Loucy (cell line): ENCODE measurements at regions not wholly inside any gene's neighbourhood (a gene's known extent, or its start where the extent isn't known, plus 50 kb on each side); places are given as distances from the start of the nearest gene placed in this dataset.

Experiments used
- EZH2phosphoT487 ChIP-seq: fragments of 200-600 bp; IDR thresholded peaks from 2 replicates; pipeline ENCODE4 v1.6.1; 2018; ENCODE audit warnings: antibody characterized with exemption, mild to moderate bottlenecking, moderate library complexity, borderline replicate concordance
- TF ChIP-seq, protein P1 (sequence below): fragments of 200-600 bp; sonication (generic); conservative IDR thresholded peaks from 2 replicates; pipeline ENCODE4 v1.5.1; 2014; ENCODE audit warnings: mild to moderate bottlenecking, antibody characterized with exemption, low read length

DNA sequence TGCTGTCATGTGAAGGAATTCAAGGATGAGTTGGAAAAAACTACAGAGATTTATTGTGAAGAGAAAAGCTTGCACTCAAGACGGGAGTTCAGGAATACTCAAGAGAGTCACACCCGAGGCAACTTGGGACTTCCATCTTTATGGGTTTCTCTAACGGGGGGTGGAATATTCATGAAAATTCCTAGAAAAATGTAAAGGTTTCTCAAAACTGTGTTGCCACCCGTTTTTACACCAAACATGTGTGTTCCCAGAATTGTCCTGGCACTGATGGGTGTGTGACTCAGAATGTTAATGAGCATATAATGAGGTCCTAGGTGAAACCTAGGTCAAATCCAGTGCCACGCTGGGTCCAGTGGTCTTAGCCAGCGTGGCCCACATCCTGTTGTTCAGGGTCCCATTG lies 381.5 kb downstream of the CDH26 start:
- no peak for TF ChIP-seq EZH2phosphoT487
- TF ChIP-seq, protein P1, sequence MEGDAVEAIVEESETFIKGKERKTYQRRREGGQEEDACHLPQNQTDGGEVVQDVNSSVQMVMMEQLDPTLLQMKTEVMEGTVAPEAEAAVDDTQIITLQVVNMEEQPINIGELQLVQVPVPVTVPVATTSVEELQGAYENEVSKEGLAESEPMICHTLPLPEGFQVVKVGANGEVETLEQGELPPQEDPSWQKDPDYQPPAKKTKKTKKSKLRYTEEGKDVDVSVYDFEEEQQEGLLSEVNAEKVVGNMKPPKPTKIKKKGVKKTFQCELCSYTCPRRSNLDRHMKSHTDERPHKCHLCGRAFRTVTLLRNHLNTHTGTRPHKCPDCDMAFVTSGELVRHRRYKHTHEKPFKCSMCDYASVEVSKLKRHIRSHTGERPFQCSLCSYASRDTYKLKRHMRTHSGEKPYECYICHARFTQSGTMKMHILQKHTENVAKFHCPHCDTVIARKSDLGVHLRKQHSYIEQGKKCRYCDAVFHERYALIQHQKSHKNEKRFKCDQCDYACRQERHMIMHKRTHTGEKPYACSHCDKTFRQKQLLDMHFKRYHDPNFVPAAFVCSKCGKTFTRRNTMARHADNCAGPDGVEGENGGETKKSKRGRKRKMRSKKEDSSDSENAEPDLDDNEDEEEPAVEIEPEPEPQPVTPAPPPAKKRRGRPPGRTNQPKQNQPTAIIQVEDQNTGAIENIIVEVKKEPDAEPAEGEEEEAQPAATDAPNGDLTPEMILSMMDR, result no peak
